ENCODE measurements at regions not wholly inside any gene's neighbourhood (a gene's known extent, or its start where the extent isn't known, plus 50 kb on each side); places are given as distances from the start of the nearest gene placed in this dataset.

DNA sequence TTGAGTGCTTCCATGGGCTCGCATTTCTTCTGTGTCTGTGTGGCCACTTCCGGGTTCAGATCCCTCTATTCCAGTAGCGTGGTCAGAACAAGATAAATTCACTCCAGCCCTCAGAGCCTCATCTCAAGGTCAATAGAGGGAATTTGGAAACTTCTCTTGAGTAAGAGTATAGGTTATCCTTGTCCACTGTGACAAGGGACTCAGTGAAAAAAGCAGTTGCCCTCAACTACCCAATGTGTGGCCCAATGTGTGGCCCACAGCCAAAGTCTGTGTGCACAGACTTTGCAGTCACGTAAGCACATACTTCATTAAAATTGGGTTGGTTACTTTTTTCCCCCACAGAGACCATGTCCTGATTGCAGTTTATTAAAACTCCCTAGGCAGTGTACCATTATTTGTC is 305.6 kb upstream of the SEMA6D start:
- TF ChIP-seq, protein P1, sequence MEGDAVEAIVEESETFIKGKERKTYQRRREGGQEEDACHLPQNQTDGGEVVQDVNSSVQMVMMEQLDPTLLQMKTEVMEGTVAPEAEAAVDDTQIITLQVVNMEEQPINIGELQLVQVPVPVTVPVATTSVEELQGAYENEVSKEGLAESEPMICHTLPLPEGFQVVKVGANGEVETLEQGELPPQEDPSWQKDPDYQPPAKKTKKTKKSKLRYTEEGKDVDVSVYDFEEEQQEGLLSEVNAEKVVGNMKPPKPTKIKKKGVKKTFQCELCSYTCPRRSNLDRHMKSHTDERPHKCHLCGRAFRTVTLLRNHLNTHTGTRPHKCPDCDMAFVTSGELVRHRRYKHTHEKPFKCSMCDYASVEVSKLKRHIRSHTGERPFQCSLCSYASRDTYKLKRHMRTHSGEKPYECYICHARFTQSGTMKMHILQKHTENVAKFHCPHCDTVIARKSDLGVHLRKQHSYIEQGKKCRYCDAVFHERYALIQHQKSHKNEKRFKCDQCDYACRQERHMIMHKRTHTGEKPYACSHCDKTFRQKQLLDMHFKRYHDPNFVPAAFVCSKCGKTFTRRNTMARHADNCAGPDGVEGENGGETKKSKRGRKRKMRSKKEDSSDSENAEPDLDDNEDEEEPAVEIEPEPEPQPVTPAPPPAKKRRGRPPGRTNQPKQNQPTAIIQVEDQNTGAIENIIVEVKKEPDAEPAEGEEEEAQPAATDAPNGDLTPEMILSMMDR (conservative IDR thresholded peaks at IDR 0.05; ENCODE audit: low read length): no peak
- no peak for TF ChIP-seq EZH2phosphoT487 (IDR thresholded peaks at IDR 0.05; ENCODE audit: borderline replicate concordance, low read depth, low read length)

Measured in OCI-LY7 (cell line).